Stimulated activated CD4-positive, alpha-beta T cell treated with anti-CD3 and anti-CD28 coated beads, Interleukin-1b, Interleukin-23, amount 100 ng/mL, for 4 hours (primary cell): ENCODE measurements at regions not wholly inside any gene's neighbourhood (a gene's known extent, or its start where the extent isn't known, plus 50 kb on each side); places are given as distances from the start of the nearest gene placed in this dataset.
A peak's percentile ranks its signal among the peaks of the same experiment; 100 is the strongest.

ENCODE experiments used
- DNase-seq, 2 donors: peaks; one replicate each; pipeline ENCODE4 v3.0.0-alpha.2; 2020; ENCODE audit warnings: low read depth in 2 of 2

DNA sequence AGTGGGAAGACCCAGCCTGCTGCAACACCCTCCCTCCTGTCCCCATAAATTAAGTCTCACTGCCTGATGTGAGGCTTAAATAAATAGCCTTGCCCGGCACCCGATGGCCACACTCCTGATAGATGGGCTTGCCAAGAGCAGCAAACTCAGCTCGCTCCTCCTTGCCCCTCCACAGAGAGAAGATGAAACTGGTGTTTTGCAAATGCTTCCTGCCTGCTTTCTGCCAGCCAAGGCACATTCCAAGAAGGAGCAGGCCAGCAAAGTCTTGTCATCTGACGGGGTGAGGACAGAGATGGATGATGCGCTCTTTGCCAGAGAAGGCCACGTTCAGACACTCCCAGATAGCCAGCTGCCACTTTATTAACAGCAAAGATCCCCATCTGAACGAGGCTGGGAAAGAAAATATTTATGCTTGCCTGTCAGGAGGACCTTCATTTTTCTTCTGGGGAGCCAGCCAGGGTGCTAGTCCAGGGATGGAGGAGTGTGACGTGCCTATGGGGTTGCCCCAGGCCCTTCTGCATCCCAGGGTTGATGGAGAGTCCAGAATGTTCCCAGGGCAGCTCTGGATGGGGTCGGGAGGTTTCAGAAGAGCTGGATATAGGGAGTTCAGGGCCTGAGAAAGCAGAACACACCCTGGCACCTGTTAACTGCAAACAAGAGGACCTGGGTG, 265.4 kb downstream of the FOXD2 start:
- no peak for DNase-seq

- no peak for DNase-seq
These were observed 266.2 kb downstream of the FOXD2 start for GRCh38 chr1:47703981-47704596.

DNA sequence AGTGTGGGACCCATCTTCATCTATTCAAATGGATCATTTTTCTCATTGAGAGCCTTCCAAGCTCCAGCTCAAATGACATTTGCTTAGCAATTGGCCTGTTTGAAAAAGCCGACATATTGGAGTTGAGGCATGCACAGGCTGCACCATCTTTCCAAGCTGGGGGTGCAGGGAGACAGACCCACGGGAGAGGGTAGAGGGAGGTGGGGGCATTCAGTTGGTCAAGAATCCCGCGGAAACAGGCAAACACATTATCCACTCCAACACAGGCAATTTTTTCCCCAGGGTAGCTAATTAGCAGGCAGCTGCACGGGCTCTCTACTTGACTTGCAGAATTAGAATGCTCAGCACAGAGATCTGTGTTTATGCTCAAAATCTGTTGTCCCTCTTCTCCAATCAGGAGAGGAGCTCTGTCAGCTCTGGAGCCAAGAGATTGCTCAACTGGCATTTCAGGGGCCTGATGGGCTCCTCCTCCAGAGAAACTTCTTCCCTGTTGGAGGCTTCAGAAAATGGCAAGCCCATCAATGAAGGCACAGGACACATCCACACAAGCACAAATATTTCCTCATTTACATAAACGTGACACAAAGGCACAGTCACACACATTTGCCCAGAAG, 267.8 kb downstream of the FOXD2 start:
- DNase-seq, result no peak

DNA sequence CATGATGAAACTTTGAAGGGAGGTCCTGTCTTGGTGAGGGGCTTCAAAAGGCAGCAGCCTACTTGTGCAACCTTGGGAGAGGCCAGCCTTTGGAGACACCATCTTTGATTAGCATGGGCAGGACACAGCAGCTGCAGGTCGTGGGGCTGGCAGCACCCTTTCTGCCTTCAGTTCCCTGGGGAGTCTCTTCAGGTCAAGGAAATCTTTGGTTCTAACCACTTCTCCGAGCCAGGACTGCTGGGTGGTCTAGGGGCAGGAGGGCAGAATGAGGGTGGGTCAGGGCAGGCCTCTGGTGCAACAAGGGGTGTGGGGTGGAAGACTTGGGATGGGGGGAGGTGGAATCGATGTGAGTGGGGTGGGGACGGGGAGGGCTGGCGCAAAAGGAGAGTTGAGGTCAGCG, 269.7 kb downstream of the FOXD2 start:
- no peak for DNase-seq

DNA sequence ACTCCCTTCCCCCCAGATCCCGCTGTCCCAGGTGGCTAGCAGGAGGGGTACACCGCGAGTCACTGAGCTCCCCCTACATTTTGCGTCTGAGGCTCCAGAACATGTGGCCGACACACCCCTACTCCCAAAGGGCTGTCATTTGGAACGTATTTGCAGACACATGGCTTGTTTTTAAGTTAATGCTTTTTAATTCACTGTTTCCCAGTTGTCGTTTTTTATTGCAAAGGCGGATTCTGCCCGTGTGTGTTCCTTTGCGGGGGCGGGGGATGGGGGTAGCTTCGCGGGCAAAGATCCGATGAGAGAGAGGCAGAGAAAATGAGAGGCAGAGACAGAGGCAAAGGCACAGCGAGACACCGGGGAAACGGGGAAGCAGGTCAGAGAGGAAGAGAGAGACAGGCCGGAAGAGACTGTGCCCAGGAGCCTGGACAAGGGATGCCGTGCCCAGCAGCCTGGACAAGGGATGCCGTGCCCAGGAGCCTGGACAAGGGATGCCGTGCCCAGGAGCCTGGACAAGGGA, 270.2 kb downstream of the FOXD2 start:
- no peak for DNase-seq

DNA sequence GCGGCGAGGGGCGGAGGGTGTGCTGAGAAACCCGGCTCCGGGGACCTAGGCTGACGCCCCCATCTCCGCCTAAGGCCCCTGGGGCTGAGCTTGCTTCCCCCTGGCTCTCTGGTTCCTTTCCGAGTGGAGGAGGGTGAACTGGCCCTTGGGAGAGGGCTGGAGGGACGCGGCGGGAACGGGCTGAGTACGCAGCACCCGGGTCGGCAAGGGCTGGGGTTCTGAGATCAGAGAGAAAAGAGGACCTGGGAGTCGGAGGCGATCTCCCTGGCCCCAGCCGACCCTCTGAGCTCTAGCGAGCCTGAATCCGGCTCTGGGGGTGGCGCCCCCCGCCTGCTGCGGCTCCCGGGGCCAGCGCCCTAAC, 270.8 kb downstream of the FOXD2 start:
- no peak for DNase-seq

GRCh38 chr1:47709019-47709871, 271.4 kb downstream of the FOXD2 start:
- no peak for DNase-seq

DNA sequence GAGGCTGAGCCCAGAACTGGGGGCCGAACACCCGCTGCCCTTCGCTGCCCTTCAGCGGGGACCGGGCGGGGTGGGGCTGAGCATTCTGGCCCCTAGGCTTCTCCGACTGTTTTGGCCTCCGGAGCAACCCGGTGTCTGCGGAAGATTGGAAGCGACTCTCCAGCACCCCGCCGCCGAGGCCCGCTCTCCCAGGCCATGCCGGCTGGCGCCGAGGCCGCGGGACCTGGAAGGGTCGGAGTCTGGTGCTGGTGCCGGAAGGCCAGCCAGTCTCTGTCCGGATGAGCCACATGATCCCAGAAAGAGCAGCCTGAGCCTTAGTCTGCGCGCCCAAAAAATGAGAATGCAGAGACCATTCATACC, 272.0 kb downstream of the FOXD2 start:
- DNase-seq, result no peak

DNA sequence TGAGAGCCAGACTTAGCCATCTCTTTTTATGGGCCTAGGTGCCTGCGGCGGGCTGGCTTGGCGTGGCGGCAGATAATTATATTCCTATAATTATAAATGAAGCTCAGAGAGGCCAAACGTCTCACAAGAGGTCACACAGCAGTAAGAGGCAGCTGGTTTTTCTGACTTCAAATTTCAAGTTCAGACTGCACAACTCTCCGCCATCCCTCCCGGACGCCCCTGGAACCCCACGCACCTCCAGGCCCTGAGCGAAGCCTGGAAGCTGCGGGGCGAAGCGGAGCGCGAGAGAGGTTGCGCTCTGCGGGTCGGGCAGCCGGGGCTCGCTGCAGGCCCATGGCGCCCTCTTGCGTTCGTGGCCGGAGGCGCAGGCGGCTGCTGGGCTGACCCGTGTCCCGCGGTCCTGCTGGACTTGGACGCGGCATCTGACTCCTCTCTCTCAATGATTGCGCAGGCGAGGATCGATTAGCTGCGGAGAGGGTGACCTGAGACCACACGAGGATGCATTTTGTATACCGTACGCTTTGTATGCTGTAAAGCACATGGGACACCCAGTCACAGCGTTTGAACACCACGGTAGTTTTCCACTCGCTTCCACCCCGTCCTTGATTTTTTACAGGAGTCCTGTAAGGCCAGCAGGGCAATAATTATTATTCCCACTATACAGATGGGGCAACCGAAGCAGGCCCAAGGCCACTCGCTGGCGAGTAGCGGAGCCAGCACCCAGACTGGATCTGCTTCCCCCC, 272.7 kb downstream of the FOXD2 start:
- DNase-seq, result peak; percentile 47 to 67
